Pancreas (tissue), 10 donors: ENCODE measurements at regions not wholly inside any gene's neighbourhood (a gene's known extent, or its start where the extent isn't known, plus 50 kb on each side); places are given as distances from the start of the nearest gene placed in this dataset.

Source experiments
- ATAC-seq, 4 donors: fragments of 200-7000 bp; cut with Tn5 transposase; one replicate each; pipeline versions ENCODE4 v1.8.0 to v1.9.1; 2020; ENCODE audit warnings: mild to moderate bottlenecking in 4 of 4, moderate library complexity in 4 of 4
- DNase-seq, 6 donors: peaks; one replicate each; pipeline ENCODE4 v3.0.0-alpha.2; 2020
- FAIRE-seq: peaks from 2 replicates; lab custom pipeline; 2012; peaks lifted over from hg19 to GRCh38; lab: Jason Lieb, UNC
- H3K27ac ChIP-seq, 4 donors: fragments of 200-600 bp; sonication (generic); 1 replicate in 3 of 4; 2 replicates in 1 of 4; pipeline versions ENCODE4 v1.5.0 to v1.8.0; 2020
- H3K27me3 ChIP-seq, 4 donors: fragments of 200-600 bp; one replicate each; pipeline ENCODE4 v1.8.0; 2021
- H3K36me3 ChIP-seq, 3 donors: fragments of 200-600 bp; sonication (generic) in 1 of 3; one replicate each; pipeline versions ENCODE4 v1.5.0 to v1.8.0; 2020 to 2021
- H3K4me1 ChIP-seq, 3 donors: fragments of 200-600 bp; one replicate each; pipeline ENCODE4 v1.8.0; 2021
- H3K4me3 ChIP-seq, 4 donors: fragments of 200-600 bp; sonication (generic) in 2 of 4; one replicate each; pipeline versions ENCODE4 v1.5.0 to v1.8.0; 2020 to 2021
- H3K9me3 ChIP-seq, 4 donors: fragments of 200-600 bp; one replicate each; pipeline ENCODE4 v1.8.0; 2021
- WGBS, 2 donors: extraction: QIAGEN DNeasy Blood & Tissue Kit; methylation state at CpG; one replicate each; pipeline ENCODE4 v1.1.7; 2013; 5-methylcytosine and 5-hydroxymethylcytosine counted together
- intact Hi-C, 3 donors: fragments of 100-400 bp; cut with DNase I; formaldehyde crosslinking; loops; one replicate each; pipeline versions ENCODE4 v1.11.1 to v1.14.2; 2022
- TF ChIP-seq, protein P1 (sequence below), 4 donors: fragments of 200-600 bp; sonication (generic) in 3 of 4; IDR thresholded peaks; one replicate each; pipeline versions ENCODE4 v1.5.0 to v1.8.0; 2021; ENCODE audit warnings: antibody characterized with exemption in 4 of 4
- donor health status: healthy with polysubstance abuse.
- donor health status: DM: no; HTN: no; CAD: no; lungs with moderate emphysema.
- donor health status: DM: no; HTN: no; CAD: no.
- donor health status: control.
- donor health status: control.
- donor health status: Bipolar disorder and iron deficiency.
- donor health status: DM: yes; HTN: yes; CAD: no.
- donor health status: DM: no; HTN: no; CAD: no.
- donor health status: DM: no; HTN: no; CAD: no.
- donor health status: DM: yes; HTN: yes; CAD: no.

- Histone ChIP-seq H3K4me1 (no peaks in the 10 kb centered on the region), H3K9me3 (no peaks in the 10 kb centered on the region), H3K36me3 (no peaks in the 10 kb centered on the region), H3K27me3 (peaks cover 0 to 9% (median 0%) of the 10 kb centered on the region in 4 donors), H3K27ac (no peak overlapping the region), H3K4me3 (no peak overlapping the region)
- TF ChIP-seq, protein P1, sequence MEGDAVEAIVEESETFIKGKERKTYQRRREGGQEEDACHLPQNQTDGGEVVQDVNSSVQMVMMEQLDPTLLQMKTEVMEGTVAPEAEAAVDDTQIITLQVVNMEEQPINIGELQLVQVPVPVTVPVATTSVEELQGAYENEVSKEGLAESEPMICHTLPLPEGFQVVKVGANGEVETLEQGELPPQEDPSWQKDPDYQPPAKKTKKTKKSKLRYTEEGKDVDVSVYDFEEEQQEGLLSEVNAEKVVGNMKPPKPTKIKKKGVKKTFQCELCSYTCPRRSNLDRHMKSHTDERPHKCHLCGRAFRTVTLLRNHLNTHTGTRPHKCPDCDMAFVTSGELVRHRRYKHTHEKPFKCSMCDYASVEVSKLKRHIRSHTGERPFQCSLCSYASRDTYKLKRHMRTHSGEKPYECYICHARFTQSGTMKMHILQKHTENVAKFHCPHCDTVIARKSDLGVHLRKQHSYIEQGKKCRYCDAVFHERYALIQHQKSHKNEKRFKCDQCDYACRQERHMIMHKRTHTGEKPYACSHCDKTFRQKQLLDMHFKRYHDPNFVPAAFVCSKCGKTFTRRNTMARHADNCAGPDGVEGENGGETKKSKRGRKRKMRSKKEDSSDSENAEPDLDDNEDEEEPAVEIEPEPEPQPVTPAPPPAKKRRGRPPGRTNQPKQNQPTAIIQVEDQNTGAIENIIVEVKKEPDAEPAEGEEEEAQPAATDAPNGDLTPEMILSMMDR (IDR thresholded peaks at IDR 0.05): no peak
- ATAC-seq (no peak), DNase-seq (no peak), FAIRE-seq (no peak)
- 27 to 38% methylated on average over 2 of the region's 2 CpGs for WGBS, 2 donors
- intact Hi-C loops: no loop called here
These were observed 728.9 kb downstream of the BCL11B start for GRCh38 chr14:98543074-98543473.

DNA sequence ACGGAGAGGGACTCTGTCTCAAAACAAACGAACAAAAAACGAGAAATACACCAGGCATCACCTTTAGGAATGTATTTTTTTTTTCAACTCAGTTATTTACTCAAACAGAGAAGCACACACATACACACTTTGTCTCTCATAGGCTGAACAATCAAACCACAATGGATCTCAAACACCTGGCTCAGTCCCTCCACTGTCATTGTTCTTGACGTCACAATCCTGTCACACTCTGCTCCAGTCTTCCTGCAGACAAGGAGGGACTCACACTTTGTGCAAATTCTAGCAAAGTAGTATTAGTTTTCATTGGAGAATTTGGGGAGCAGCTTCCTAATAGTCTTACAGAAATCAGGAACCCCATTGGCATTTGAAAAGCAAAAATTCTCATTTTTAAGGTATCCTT, 727.8 kb downstream of the BCL11B start:
- no peak for FAIRE-seq
- no peaks in the 10 kb centered on the region for H3K4me1 ChIP-seq

GRCh38 chr14:98545181-98545580, 726.8 kb downstream of the BCL11B start:
- Histone ChIP-seq H3K9me3 (no peaks in the 10 kb centered on the region), H3K4me1 (no peaks in the 10 kb centered on the region), H3K4me3 (no peak overlapping the region), H3K27me3 (peaks cover 0 to 9% (median 0%) of the 10 kb centered on the region in 4 donors), H3K36me3 (no peaks in the 10 kb centered on the region), H3K27ac (no peak overlapping the region)
- DNase-seq: no peak
- TF ChIP-seq, protein P1 (IDR thresholded peaks at IDR 0.05): no peak
- FAIRE-seq: no peak
- ATAC-seq: no peak
- intact Hi-C loops: no loop called here

More for the DNA sequence above, 727.8 kb downstream of the BCL11B start:
- Histone ChIP-seq H3K27ac (no peak overlapping the region), H3K36me3 (no peaks in the 10 kb centered on the region), H3K9me3 (no peaks in the 10 kb centered on the region), H3K27me3 (peaks cover 0 to 9% (median 0%) of the 10 kb centered on the region in 4 donors), H3K4me3 (no peak overlapping the region)
- ATAC-seq (no peak), DNase-seq (no peak)
- intact Hi-C loops: no loop called here
- TF ChIP-seq, protein P1 (IDR thresholded peaks at IDR 0.05): no peak
- 20 to 23% methylated on average over 4 of the region's 4 CpGs for WGBS, 2 donors

DNA sequence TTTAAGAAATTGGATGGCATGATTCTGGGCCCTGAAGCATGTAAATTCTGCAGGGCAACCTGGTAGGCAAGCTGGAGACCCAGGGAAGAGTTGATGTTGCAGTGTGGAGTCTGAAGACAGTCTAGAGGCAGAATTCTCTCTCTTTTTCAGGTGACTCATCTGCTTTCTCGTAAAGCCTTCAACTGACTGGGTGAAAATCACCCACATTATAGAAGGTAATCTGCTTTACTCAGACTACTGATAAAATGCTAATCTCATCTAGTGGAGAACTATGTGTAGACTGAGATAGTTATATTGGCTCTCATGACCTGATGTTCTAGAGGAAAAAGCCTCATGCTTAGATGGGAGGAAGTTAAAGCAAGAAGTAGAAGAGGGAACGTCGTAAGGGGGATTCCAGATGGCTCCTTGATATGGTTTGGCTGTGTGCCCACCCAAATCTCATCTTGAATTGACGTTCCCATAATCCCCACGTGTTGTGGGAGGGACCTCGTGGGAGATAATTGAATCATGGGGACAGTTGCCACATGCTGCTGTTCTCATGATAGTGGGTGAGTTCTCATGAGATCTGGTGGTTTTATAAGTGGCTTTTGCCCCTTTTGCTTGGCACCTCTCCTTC, 723.8 kb downstream of the BCL11B start:
- WGBS, 2 donors: 42 to 54% methylated on average over 6 of the region's 6 CpGs
- Histone ChIP-seq H3K36me3 (no peaks in the 10 kb centered on the region), H3K27me3 (peaks cover 0 to 5% (median 0%) of the 10 kb centered on the region in 4 donors), H3K9me3 (no peaks in the 10 kb centered on the region), H3K27ac (no peak overlapping the region), H3K4me1 (no peaks in the 10 kb centered on the region), H3K4me3 (no peak overlapping the region)
- DNase-seq (no peak), FAIRE-seq (no peak), ATAC-seq (no peak)
- intact Hi-C loops: no loop called here
- TF ChIP-seq, protein P1 (IDR thresholded peaks at IDR 0.05): no peak

GRCh38 chr14:98551028-98551427, 721.0 kb downstream of the BCL11B start:
- DNase-seq (no peak), ATAC-seq (no peak), FAIRE-seq (no peak)
- H3K27me3 ChIP-seq: no peaks in the 10 kb centered on the region
- H3K27ac ChIP-seq: no peak overlapping the region
- H3K4me3 ChIP-seq: no peak overlapping the region
- H3K9me3 ChIP-seq: no peaks in the 10 kb centered on the region
- no peaks in the 10 kb centered on the region for H3K4me1 ChIP-seq
- TF ChIP-seq, protein P1 (IDR thresholded peaks at IDR 0.05): no peak
- intact Hi-C loops: no loop called here
- H3K36me3 ChIP-seq: no peaks in the 10 kb centered on the region
- 84 to 91% methylated on average over 5 of the region's 5 CpGs for WGBS, 2 donors
